Body of pancreas (tissue), 4 donors: ENCODE measurements at regions not wholly inside any gene's neighbourhood (a gene's known extent, or its start where the extent isn't known, plus 50 kb on each side); places are given as distances from the start of the nearest gene placed in this dataset.

Source experiments
- ATAC-seq: fragments of 150-250 bp; one replicate; pipeline ENCODE4 v1.9.1; 2016
- DNase-seq, 4 donors: peaks; one replicate each; pipeline ENCODE4 v3.0.0-alpha.2; 2019
- H3K27ac ChIP-seq, 4 donors: fragments of 200-600 bp; sonication (generic); 1 replicate in 3 of 4; 2 replicates in 1 of 4; pipeline versions ENCODE4 v1.5.1 to v1.6.1; 2016 to 2019; ENCODE audit warnings: mild to moderate bottlenecking in 1 of 4, mixed read lengths in 1 of 4, moderate library complexity in 1 of 4
- H3K27me3 ChIP-seq, 2 donors: fragments of 200-600 bp; sonication (generic); one replicate each; pipeline ENCODE4 v1.6.0; 2016; ENCODE audit warnings: mild to moderate bottlenecking in 1 of 2
- H3K36me3 ChIP-seq, 2 donors: fragments of 200-600 bp; sonication (generic); replicated peaks in 1 of 2; 2 replicates each; pipeline ENCODE4 v1.5.1; 2016; ENCODE audit warnings: low read depth in 2 of 2; ENCODE audit not compliant: insufficient read depth in 1 of 2
- H3K4me1 ChIP-seq: fragments of 200-600 bp; sonication (generic); one replicate; pipeline ENCODE4 v1.6.0; 2016
- H3K4me3 ChIP-seq, 2 donors: fragments of 200-600 bp; sonication (generic); 1 replicate in 1 of 2; 2 replicates in 1 of 2; pipeline ENCODE4 v1.5.1; 2016 to 2019
- H3K9me3 ChIP-seq, 3 donors: fragments of 200-600 bp; sonication (generic); 1 replicate in 2 of 3; 2 replicates in 1 of 3; pipeline ENCODE4 v1.5.1; 2016
- CTCF ChIP-seq, 7 experiments: fragments of 450-650 bp in 4 of 7; fragments of 200-600 bp in 3 of 7; sonication (generic) in 3 of 7; IDR thresholded peaks; one replicate each; pipeline ENCODE4 v1.5.1; 2016 to 2019; ENCODE audit warnings: antibody characterized with exemption in 7 of 7
- POLR2A ChIP-seq, 3 donors: fragments of 450-650 bp; IDR thresholded peaks; one replicate each; pipeline ENCODE4 v1.6.1; 2016; ENCODE audit warnings: antibody characterized with exemption in 3 of 3, mild to moderate bottlenecking in 2 of 3
- WGBS, 2 donors: methylation state at CpG; one replicate each; pipeline ENCODE4 v1.1.5; 2017; 5-methylcytosine and 5-hydroxymethylcytosine counted together
- intact Hi-C: fragments of 100-400 bp; cut with DNase I; formaldehyde crosslinking; loops from one replicate; pipeline ENCODE4 v1.15.1; 2023

DNA sequence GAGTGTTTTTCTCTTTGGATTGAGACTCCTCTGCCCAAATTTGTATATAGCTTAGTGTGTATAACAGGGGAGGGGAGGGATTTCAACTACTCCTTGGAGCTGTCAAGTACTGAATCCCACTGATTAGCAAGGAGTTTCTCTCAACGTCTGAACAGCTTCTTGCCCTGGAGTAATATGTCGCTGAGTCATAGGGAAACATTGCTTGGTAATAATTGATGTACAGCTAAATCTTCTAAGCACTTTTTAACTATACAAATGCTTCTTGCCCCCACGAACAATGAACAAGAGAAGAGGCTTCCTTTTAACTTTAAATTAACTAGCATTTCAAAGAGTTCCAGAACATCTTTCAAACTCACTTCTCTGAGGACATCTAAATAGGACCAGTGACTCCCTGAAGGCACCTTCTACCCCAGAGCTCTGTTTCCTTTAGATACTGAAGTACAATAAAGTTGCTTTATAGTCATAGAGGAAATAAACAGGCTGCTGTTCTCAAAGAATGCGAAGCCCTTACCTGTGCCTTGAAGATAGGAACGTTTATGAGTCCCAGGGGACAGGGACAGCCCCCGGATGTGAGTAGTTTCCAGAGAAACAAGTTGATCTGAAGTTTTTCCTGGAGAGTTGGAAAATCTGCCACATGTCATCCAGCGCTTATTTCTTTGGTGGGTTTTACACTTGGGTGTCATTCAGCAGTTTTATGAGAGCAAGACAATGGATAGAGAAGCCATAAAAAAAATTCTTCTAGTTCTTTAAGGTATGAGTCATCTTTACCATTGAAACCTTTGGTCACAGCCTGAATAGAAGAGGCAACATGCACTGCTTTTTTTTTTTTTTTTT is 462.5 kb upstream of the BTBD3 start:
- no peaks in the 10 kb centered on the region for H3K4me1 ChIP-seq
- TF ChIP-seq POLR2A (IDR thresholded peaks at IDR 0.05), result no peak
- TF ChIP-seq CTCF (IDR thresholded peaks at IDR 0.05), result no peak
- 28 to 32% methylated on average over 7 of the region's 7 CpGs for WGBS, 2 donors
- H3K36me3 ChIP-seq, result no peaks in the 10 kb centered on the region
- intact Hi-C loops, result no loop called here
- no peaks in the 10 kb centered on the region for H3K9me3 ChIP-seq
- ATAC-seq, result peak; percentile 64
- no peak overlapping the region for H3K4me3 ChIP-seq
- DNase-seq, result no peak
- H3K27ac ChIP-seq, result peak overlapping the region in 1 of 4 donors; percentile 13
- H3K27me3 ChIP-seq, result no peaks in the 10 kb centered on the region

DNA sequence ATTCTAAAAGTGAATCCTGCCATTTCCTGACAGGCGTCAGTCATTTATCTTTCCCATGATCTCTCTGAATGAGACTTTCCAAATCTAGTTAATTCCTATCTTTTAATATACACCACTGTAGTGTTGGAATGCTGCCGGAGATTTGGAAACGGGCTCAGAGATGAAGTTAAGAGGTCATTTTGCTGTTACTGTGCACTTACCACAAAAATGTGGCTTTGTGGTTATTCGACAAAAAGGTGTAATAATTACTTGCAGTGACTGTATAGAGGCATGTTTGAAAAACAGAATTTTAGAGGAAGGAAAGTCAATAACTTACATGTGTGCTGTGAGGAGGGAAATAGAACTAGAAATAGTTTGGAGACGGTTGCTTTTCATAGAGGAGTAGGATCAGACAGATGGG is 460.2 kb upstream of the BTBD3 start:
- H3K9me3 ChIP-seq, result no peaks in the 10 kb centered on the region
- 66 to 70% methylated on average over 5 of the region's 5 CpGs for WGBS, 2 donors
- TF ChIP-seq POLR2A (IDR thresholded peaks at IDR 0.05) (no peak), CTCF (IDR thresholded peaks at IDR 0.05) (no peak)
- no peaks in the 10 kb centered on the region for H3K27me3 ChIP-seq
- ATAC-seq (no peak), DNase-seq (no peak)
- no peaks in the 10 kb centered on the region for H3K36me3 ChIP-seq
- H3K4me1 ChIP-seq, result no peaks in the 10 kb centered on the region
- intact Hi-C loops, result no loop called here
- no peak overlapping the region for H3K27ac ChIP-seq
- no peak overlapping the region for H3K4me3 ChIP-seq

DNA sequence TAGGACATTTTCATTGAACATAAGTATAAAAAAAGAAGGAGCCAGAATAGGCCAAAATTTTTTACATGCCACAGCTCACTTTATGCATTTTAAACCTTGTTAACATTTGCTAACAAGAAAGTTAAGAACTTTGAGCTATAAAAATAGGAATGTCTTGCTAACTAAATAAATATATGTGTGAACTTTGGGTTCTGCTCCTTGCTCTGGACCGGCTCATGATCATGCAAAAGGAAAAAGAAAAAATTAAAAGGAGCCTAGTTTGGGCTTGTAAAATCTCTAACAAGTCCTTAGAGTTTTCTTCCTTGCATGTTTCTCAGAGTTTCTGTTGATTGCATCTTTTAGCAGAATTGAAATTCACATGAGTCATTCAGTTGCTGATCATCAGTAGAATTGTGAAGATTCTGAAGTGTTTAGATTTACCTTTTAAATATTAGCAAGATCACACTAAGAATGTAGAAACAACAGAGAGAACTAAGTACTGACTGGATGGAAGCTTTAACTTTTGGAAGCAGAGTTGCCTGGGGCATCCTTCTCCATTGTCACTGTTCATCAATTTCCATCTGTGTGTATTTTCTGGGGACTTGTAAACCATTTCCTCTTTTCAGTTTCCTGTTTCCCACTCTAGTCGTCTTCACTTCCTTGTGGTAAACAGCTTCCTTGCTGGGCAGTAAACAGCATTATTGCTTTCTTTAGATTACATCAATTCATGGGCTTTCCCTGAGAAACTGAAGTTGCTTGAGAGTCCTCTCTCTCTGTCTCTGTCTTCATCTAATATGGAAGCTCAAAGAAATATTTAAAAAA is 458.4 kb upstream of the BTBD3 start:
- H3K4me1 ChIP-seq, result no peaks in the 10 kb centered on the region
- H3K27ac ChIP-seq, result no peak overlapping the region
- no peaks in the 10 kb centered on the region for H3K9me3 ChIP-seq
- no peak for DNase-seq
- TF ChIP-seq CTCF (IDR thresholded peaks at IDR 0.05) (no peak), POLR2A (IDR thresholded peaks at IDR 0.05) (no peak)
- no peaks in the 10 kb centered on the region for H3K27me3 ChIP-seq
- H3K4me3 ChIP-seq, result no peak overlapping the region
- no peaks in the 10 kb centered on the region for H3K36me3 ChIP-seq
- ATAC-seq, result no peak
- 33 to 37% methylated on average over 2 of the region's 2 CpGs for WGBS, 2 donors
- intact Hi-C loops, result no loop called here

- H3K27ac ChIP-seq, result no peak overlapping the region
- H3K27me3 ChIP-seq, result no peaks in the 10 kb centered on the region
- H3K36me3 ChIP-seq, result no peaks in the 10 kb centered on the region
- ATAC-seq, result no peak
- H3K4me3 ChIP-seq, result no peak overlapping the region
- H3K4me1 ChIP-seq, result no peaks in the 10 kb centered on the region
- no peak for DNase-seq
- H3K9me3 ChIP-seq, result no peaks in the 10 kb centered on the region
- intact Hi-C loops, result no loop called here
- no peak for TF ChIP-seq CTCF (IDR thresholded peaks at IDR 0.05)
- TF ChIP-seq POLR2A (IDR thresholded peaks at IDR 0.05), result no peak
Observed at GRCh38 chr20:11467436-11467835, 450.3 kb upstream of the BTBD3 start.
